ENCODE measurements at regions not wholly inside any gene's neighbourhood (a gene's known extent, or its start where the extent isn't known, plus 50 kb on each side); places are given as distances from the start of the nearest gene placed in this dataset.

DNA sequence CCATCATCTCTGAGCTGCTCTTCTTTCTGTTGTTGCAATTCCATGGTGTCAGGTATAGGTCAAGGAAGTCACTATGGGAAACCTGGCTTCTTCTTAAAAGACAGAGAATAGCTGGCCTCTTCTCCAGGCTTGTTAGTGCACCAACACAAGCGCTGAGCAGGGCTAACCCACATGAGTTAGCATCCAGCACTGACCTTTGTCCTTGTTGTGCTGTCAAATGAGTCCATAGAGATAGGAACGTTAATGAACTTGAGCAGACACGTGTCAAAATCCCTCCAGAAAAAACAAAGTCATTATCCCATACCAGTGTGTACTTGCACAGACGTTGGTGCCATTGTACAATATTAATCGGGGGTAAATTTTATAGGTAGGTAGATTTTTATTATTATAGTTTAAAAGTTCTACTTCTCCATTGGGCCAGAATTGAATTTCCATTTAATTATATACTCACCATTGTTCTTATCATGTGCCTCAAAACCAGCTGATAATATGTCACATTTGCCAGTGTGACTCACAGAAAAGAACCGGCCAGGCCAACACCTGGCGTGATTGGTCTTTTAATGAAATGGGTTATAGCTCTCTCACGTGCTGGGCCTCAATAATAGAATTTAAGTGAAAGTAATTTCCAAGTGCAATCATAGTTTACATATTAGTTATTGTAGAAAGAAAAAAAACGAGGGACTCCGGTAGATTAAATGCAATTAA, 468.8 kb upstream of the MGMT start:
- DNase-seq (ENCODE audit: low read depth in 2 of 2) = no peak

DNA sequence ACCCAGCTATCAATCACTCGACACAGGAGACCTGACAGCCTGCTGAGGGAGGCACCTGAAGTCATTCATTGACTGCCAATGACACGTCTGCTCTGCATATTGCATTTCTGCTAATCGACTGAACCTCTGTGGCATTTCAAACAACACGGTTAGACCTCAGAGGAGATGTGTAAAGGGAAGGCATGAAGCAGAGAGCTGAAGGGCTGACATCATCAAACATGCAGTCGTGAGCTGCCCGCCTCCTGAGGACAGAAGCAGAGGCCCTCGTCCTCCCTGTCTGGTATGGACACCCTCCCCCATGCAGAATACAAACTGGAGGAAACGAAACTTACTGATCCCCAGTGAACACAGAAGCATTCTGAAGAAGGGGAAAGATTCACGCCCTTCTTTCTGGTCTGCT, 462.6 kb upstream of the MGMT start:
- no peak for DNase-seq (ENCODE audit: low read depth in 2 of 2)

- DNase-seq (ENCODE audit: low read depth in 2 of 2) = no peak
These were observed 462.0 kb upstream of the MGMT start for GRCh38 chr10:129005080-129005479.

- DNase-seq (ENCODE audit: low read depth in 2 of 2) = no peak
These were observed 461.2 kb upstream of the MGMT start for GRCh38 chr10:129005804-129006203.

DNA sequence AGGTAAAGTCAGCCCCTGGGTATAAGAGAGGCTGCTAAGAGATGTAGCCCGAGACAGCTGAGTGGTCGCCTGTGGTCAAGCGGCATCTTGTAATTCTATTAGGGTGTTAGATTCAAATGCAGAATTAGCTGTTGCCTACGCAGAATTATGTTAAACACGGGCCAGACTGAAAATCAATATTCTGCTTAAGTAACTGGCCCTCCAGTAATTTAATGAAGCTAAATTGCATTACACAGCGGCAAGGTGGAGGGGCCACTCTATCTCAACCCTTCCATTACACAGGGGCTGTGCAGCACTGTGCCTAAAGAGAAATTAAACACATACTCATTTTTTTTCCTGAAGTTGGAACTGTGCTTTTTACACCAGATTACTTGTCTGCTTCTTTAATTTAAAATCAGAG, 448.5 kb upstream of the MGMT start:
- DNase-seq (ENCODE audit: low read depth in 2 of 2) = no peak

DNA sequence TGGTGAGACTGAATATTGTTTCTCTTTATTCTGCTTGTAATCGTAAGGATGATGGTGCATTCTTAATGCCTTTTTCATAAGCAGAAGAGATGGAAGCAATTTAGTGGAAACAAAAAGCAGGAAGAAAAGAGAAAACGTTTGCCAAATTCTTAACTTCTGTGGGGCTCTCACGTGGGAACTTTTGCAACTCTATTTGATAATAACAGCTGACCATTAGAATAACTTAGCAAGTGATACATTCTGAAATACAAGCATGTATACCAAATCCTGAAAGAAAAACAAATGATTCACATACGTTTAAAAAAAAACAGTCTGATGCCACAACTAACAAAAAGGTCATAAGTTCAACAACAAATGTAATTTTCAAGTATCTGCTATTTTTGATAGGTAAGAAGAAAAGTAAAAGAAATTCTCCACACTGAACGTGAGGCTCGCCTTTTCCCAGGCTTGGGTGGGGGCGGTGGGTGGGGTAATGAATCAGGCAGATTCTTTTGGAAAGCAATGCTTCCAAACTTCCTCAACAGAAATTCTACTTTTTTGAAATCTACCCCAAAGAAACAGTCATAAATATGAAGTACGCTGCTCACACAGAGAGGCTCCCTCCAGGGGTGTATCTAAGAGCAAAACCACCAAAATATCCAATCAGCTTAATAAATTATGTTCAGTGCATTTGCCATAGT, 446.2 kb upstream of the MGMT start:
- DNase-seq (ENCODE audit: low read depth in 2 of 2) = no peak

DNA sequence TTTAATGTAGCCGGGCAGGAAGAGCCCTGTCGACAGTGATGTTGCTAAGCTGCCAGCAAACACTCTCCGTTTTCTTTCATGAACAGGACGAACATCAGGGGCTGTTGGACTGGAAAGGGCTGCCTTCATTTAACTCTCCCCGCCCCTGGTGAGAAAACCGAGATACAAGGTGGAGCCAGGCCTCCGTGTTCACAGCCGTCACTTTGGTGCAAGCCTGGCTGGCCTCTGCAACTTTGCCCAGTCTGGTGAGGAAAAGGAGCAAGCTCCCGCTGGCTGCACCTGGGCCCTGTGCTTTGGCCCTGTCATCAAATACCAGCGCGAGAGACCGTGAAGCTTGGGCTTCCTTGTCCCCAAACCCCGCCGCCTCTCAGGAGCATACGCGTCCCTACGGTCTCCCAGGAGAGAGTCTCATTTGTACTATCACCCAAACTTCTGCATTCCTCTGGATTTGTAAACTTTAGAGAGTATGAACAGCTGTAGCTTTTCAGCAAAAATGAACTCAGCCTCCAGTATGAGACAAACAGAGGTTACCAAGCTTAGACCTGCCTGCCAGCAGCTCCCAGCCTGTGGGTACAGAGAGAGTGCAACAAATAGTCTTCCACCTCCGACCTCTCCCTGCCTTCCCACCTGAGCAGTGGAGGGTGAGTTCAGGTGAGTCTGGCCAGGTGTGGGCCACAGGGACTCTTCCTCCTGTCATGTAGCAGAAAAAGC, 445.3 kb upstream of the MGMT start:
- DNase-seq (ENCODE audit: low read depth in 2 of 2) = no peak

DNA sequence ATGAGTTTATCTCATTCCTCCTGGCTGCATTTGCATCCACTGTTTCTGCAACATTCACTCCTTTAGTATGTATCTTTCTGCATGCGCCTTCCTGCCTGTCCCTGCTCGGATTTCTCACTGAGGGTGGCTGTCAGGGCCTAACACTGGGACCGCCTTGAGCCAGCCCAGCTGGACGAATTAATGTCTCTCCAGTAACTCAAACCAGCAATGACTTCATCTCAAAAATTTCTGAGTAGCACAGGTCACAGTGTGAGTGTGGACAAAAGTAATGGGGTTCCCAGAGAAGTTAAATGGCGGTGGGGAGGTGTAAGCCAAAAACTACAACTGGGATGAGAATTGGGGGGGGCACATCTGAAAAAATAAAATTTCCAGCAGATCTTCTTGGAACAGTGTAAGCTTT, 444.0 kb upstream of the MGMT start:
- DNase-seq (ENCODE audit: low read depth in 2 of 2) = no peak

DNA sequence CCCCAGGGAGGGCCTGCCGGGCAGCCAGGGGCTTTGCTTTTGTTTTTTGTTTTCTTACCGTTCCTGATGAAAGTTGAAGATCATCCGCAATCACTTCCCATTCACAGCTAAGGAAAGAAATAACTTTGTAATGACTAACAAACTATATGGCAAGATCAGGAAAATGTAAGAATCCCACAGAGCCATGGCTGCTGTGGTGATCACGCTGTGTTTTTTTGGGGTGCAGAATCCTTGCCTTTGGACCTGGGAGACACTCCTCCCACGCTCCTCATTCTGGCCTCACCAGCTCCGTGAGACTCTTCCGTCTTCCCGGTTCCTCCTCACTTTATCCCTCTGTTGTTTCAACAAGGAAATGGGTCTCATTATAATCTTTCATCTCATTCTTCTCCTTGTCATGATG, 443.0 kb upstream of the MGMT start:
- no peak for DNase-seq (ENCODE audit: low read depth in 2 of 2)

GRCh38 chr10:129025787-129026186, 441.3 kb upstream of the MGMT start:
- DNase-seq (ENCODE audit: low read depth in 2 of 2) = no peak

- no peak for DNase-seq (ENCODE audit: low read depth in 2 of 2)
These were observed 439.1 kb upstream of the MGMT start for GRCh38 chr10:129027906-129028305.

DNA sequence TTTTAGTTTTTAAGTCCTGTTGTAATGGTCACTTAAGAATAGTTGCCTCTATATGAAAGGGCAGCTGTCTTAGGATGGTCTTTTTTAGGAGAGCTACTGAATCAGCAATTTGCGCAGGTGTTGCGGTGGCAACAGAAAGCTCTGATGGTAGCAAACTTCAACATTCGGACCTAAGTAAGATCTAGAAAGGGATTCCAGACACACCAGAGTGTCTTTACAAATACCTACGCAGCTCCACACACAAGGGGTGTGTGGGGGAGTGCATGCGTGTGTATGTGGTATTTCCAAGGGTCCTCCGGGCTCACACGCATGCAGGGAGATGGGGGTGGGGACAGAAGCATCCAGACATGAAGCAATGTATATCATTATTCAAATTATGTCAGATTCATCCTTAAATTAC, 438.6 kb upstream of the MGMT start:
- DNase-seq (ENCODE audit: low read depth in 2 of 2) = no peak

DNA sequence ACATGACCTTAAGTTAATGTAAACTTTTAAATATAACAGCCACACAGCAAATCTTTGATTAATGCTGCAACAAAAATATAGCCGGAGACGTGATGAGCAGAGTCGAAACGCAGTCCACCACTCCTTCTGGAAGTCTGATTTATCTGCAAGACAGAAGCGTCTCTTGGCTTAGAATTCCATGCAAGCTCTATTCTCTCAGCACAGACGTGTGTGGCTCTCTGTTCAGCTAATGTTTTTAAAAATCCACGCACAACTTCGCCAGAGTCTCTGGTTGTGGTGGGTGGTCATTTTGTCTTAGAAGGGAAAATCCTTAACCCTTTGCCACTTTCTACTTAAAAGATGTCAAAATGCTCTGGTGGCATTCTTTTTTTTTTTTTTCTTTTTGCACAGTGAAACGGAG, 438.0 kb upstream of the MGMT start:
- no peak for DNase-seq (ENCODE audit: low read depth in 2 of 2)

- no peak for DNase-seq (ENCODE audit: low read depth in 2 of 2)
These were observed 437.0 kb upstream of the MGMT start for GRCh38 chr10:129029851-129030602.

- DNase-seq (ENCODE audit: low read depth in 2 of 2) = no peak
These were observed 436.5 kb upstream of the MGMT start for GRCh38 chr10:129030603-129030895.

DNA sequence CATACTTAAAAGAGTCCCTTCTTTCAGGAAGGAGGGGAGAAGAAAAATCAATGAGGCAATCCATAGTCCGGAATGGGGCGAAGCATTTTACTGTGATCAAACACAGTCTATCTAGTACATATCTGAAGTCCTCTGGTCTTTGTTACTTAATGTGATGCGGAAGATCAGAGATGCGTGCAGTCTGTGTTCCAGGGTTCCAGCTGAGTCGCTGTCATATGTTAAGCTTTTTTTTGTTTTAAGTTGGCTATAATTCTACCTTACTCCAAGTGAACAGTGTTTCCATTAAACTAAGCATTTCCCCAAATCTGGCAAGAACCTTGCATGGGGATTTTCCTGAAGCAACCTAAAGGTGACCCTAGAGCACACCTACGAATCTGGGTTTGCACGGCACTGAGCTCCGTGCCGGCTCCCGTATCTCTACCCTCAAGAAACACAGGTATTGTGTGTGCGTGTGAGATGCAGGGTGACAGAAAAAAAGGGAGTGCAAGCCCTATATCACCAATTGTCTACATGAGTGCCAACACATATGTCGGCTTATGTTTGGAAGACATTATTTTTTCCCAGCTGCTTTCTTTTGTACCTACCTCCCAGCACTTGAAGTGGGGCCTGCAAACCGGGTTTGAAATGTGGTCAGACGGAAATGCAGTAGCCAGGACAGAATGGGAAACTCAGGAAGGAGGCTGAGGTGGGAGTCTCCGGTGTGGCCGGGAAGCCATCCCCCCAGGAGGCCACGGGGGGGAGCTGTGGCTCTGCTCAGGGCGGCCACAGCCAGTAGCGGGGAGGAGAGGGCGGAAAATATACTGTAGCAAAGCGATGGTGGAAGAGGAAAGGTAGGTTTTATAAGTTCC, 435.8 kb upstream of the MGMT start:
- DNase-seq (ENCODE audit: low read depth in 2 of 2) = peak; percentile 5 to 35

DNA sequence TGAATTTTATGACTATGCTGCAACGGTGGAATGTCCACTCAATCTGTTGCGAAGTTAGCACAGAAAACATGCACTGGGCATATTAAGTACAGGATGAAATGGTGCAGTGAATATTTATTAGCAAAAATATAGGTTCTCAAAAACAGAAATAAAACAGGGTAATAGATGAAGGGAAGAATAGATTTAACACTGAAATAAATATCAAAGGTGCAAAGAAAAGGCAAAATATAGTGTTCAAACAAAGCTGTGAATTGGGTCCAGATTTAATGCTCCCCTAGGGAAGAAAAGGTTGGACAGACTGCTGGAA, 435.2 kb upstream of the MGMT start:
- DNase-seq (ENCODE audit: low read depth in 2 of 2) = no peak

DNA sequence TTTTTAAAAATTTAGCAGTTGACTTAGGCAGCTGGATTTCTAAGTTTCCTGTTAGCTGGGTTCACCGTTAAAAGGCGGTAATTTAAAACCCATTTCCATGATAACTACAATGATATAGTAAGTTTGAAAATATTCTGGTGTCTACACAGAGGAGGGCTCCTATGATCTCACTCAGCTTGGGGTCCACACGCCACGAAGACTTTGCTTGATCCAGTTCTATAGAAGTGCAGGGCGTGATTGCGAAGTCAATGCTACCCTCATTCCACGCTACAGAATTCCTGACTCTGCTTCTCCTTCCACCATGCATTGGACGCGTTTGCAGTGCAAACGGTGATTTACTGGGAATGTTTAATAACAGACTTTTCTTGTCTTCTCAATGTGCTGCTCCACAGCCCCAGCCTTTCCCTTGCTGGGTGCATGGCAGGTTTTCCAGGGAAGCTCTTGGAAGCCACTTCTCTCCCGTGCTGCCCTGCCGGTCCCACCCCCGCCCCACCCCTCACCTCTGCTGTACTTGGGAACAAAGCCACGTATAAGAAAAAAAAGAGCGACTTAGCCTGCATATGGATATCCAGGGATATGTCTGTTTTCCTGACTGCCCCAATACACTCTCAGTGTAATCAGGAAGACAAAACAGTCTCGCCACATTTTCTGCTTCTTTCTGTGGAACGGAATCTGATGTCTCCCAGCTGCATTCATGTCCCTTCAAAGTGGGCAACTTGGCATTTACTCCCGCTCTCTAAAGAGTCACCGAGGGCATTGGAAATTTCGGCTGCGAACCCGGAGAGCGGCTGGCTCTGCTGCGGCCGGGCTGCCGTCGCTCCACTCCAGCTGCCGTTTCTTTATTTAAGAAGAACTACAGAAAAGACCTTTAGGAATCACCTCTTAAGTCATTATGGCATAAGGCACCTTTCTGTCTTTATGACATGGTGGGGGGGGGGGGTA, 434.4 kb upstream of the MGMT start:
- no peak for DNase-seq (ENCODE audit: low read depth in 2 of 2)

DNA sequence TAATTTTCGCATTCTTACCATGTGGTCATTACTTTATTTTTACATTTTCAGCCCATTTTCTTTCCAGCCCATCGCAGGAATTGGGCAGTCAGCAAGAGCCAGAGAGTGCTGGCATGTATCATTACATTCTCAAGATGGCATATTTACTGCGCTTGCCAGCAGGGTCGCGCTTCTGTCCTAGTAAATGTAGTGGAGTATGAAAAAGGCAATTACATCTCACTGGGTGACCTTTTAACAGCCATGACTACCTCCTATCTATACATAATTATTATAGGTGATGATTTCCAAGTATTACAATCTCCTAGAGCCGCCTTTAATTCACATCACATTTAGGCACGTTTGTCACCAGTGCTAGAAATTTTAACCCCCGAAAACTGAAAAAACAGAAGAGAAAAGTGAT, 433.7 kb upstream of the MGMT start:
- DNase-seq (ENCODE audit: low read depth in 2 of 2) = no peak

DNA sequence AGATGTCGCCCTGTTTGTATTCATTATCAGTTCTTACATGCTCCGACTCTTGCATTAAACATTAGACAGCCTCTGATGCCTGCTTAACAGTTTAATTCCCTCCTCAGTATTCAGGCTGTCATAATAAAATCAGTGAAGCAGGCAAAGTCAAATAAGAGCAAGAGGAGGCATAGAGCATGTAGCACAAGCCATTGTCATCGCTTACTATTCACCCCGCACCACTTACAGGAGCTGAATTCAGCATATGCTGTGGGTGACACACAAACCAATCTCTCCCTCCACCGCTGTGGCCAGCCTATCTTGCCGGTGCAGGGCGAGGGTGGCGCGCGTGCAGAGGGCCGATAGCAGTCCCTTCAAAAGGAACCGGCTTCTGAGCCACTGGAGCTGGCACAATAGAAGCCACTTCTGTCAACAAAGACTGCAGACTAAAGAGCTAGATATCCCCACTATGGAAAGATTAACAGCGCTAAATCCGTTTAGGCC, 433.2 kb upstream of the MGMT start:
- DNase-seq (ENCODE audit: low read depth in 2 of 2) = no peak
